Cardiac fibroblast (primary cell): ENCODE measurements at regions not wholly inside any gene's neighbourhood (a gene's known extent, or its start where the extent isn't known, plus 50 kb on each side); places are given as distances from the start of the nearest gene placed in this dataset.

Source experiments
- DNase-seq, 2 donors: peaks; one replicate each; pipeline versions ENCODE4 v3.0.0 to v3.0.0-alpha.2; 2010; ENCODE audit warnings: low read depth in 2 of 2
- H3K4me3 ChIP-seq, 2 donors: replicated peaks in 1 of 2; 1 replicate in 1 of 2; 2 replicates in 1 of 2; pipeline ENCODE4 v1.5.1; 2011; ENCODE audit warnings: low read depth in 2 of 2, low read length in 2 of 2, mild to moderate bottlenecking in 2 of 2, moderate library complexity in 1 of 2
- CTCF ChIP-seq: IDR thresholded peaks from one replicate; pipeline ENCODE4 v1.5.1; 2011; ENCODE audit warnings: low read depth, mild to moderate bottlenecking, low read length, inconsistent platforms

GRCh38 chr22:48318575-48319320, 1508.9 kb downstream of the BRD1 start:
- TF ChIP-seq CTCF: no peak

DNA sequence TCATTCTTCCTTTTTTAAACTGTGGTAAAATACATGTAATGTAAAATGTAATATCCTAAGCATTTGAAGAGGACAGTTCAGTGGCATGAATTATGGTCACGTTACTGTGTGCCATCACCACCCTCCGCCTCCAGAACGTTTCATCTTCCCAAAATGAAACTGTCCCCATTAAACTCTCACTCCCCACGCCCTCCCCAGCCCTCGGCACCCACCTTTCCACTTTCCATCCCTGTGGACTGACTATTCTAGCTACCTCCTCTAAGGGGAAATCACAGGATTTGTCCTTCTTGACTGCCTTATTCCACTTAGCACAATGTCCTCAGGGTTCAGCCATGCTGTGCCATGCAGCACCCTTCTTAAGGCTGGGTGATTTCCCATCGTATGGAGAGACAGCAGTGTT, 1509.5 kb downstream of the BRD1 start:
- no peak overlapping the region for H3K4me3 ChIP-seq
- TF ChIP-seq CTCF: no peak
- no peak for DNase-seq

More at GRCh38 chr22:48318575-48319320, 1508.9 kb downstream of the BRD1 start:
- no peak overlapping the region for H3K4me3 ChIP-seq
- no peak for DNase-seq

DNA sequence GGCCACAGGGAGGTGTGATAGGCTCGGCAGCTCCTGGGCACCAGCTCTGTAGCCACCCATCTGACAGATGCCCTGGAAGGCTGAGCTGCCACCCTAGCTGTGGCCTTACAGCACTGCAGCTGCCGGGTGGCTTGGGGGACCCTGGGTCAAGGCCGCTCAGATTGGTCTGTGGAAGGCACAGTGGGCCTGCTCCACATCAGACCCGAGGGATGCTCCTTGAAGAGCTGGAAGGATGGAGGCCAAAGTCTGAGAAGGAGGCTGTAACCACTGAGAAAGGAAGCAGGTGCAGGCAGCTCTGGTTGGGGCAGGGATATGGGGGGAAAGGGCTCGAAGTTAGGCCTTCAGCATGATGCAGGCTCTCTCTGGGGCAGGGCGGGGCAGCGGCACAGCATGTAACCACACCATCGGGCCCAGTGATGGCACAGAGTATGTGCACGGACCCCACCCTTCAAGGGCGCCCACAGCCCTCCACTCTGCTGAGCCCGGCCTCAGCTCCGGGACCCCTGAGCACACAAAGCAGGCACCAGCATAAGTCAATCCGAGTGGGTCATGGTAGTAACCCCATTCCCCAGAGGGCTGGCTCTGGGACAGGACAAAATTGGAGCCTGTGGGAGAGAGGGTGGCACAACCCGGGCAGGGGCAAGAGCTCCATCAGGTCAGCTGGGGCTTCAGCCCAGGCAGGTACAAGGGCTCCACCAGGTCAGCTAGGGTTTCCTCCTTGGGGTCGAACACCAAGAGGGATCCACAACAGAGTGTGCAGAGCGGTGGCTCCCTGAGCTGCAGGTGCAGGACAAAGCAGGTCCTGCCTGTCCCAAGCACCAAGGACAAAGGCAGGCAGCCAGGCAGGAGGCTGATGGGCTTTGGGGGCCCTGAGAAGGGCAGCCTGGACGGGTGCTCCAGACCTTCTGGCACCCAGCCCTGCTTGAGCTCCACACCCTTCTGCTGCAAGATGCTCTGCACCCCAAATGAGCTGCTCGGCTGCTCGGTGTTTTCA, 1511.1 kb downstream of the BRD1 start:
- DNase-seq: no peak
- no peak for TF ChIP-seq CTCF

DNA sequence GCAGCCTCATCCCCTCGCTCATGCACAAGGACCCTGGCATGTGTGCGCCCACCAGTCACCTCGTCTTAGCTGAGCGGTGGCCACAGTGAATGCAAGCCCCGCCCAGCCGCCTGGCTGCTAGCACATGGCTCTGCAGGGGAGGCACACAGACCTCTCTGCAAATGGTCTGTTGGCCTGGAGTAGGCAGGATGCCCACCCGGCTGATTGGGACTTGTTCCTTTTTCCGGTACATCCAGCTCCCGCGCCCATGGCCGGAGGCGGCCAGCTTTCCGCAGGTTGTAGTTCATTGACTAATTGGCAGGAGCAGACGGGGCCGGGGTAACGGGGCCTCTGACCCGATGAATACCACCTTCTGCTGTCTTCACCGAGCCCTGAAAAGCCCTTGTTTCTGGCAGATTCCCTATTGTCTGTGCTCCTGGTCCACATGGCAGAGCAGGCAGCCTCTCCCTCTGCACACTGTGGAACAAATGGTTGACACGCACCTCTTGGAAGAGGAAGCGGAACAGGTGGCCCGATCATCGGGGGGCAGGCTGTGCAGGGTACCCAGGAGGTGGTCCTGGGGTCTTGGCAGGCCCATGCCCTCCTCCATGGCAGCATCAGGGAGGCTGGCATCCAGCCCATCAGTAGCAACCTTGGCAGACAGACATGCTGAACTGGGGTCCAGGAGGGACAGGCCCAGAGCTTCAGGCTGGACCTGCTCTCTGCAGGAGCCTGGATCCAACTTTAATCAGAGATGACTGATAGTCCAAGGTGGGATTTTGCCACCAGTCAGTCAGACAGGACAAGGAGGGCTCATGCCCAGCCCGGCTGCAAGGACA, 1512.0 kb downstream of the BRD1 start:
- DNase-seq: no peak
- TF ChIP-seq CTCF: no peak
- no peak overlapping the region for H3K4me3 ChIP-seq

More for the DNA sequence above, 1511.1 kb downstream of the BRD1 start:
- H3K4me3 ChIP-seq: no peak overlapping the region

DNA sequence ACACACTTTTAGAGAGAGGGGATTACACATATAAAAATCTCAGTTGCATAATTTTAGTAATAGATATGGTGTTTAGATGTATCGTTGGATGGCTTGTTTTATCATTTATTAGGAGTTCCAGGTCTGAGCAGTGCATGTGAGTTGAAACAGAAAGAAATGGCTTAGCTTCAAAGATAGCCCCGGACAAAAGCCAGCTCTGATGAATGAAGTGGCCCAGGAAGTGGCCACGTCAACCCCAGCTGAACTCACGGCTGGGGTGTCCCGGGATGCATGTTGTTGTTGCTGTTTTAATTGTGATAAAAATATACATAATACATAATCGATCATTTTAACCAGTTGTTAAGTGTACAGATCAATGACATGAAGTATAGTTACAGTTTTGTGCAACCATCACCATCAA, 1513.6 kb downstream of the BRD1 start:
- no peak for TF ChIP-seq CTCF
- DNase-seq: no peak
- H3K4me3 ChIP-seq: no peak overlapping the region

- no peak for DNase-seq
- TF ChIP-seq CTCF: no peak
- no peak overlapping the region for H3K4me3 ChIP-seq
Observed at GRCh38 chr22:48313175-48313830, 1514.4 kb downstream of the BRD1 start.
